ENCODE measurements at regions not wholly inside any gene's neighbourhood (a gene's known extent, or its start where the extent isn't known, plus 50 kb on each side); places are given as distances from the start of the nearest gene placed in this dataset.

GRCh38 chr4:95705323-95705722 is 134.6 kb upstream of the PDHA2 start:
- TF ChIP-seq EZH2phosphoT487 (IDR thresholded peaks at IDR 0.05; ENCODE audit: borderline replicate concordance, low read length) (no peak), CTCF (conservative IDR thresholded peaks at IDR 0.05; ENCODE audit: low read depth, low read length) (no peak), EZH2 (IDR thresholded peaks at IDR 0.05; ENCODE audit: low read length, unreplicated experiment) (no peak)
